ENCODE measurements at regions not wholly inside any gene's neighbourhood (a gene's known extent, or its start where the extent isn't known, plus 50 kb on each side); places are given as distances from the start of the nearest gene placed in this dataset.

- H3K27me3 ChIP-seq (replicated peaks in 1 of 2; ENCODE audit: control insufficient read depth in 2 of 2, insufficient read depth in 2 of 2, low read length in 1 of 2), result no peaks in the 10 kb centered on the region
- FAIRE-seq (no peak), DNase-seq (ENCODE audit: low read depth, low spot score) (no peak), ATAC-seq (no peak)
- in situ Hi-C loops (cut with MboI) (no loop called here), intact Hi-C loops (cut with micrococcal nuclease; ENCODE audit: unreplicated experiment) (no loop called here)
- ChIA-PET POLR2A (no interaction called here), RAD21 (ENCODE audit: unreplicated experiment) (no interaction called here), SMC1A (ENCODE audit: uncharacterized antibody, unreplicated experiment) (interaction anchor here (0.7 to 1.5 kb wide), 3 partner anchors 9 to 85 kb away, joined by 3 to 5 read pairs (median 3); no protein-coding TSS in a partner anchor), CTCF (no interaction called here)
- no TSS peak for BruUV-seq (replicated peaks)
- no peak overlapping the region for H3K4me2 ChIP-seq (ENCODE audit: control insufficient read depth, insufficient read depth)
- no peaks in the 10 kb centered on the region for H4K20me1 ChIP-seq (ENCODE audit: control insufficient read depth, insufficient read depth)
- H3K4me3 ChIP-seq, result no peak overlapping the region
- H3K36me3 ChIP-seq (ENCODE audit: control insufficient read depth in 2 of 2, insufficient read depth in 2 of 2, low read length in 1 of 2), result no peaks in the 10 kb centered on the region
- H3K9me3 ChIP-seq (replicated peaks; ENCODE audit: control insufficient read depth, insufficient read depth, low read length), result no peaks in the 10 kb centered on the region
- no peaks in the 10 kb centered on the region for H3K79me2 ChIP-seq (ENCODE audit: control insufficient read depth, insufficient read depth, low read length)
- no peaks in the 10 kb centered on the region for H3K4me1 ChIP-seq (ENCODE audit: control insufficient read depth, insufficient read depth, low read length)
- H3K9ac ChIP-seq (ENCODE audit: control insufficient read depth, insufficient read depth, low read length), result no peak overlapping the region
- WGBS (ENCODE audit: insufficient coverage, insufficient replicate concordance, low lambda C conversion rate, missing lambda C conversion rate), result 0% methylated on average over 1 of the region's 1 CpG
- no peak for TF ChIP-seq ZBTB40 (IDR thresholded peaks at IDR 0.05; ENCODE audit: borderline replicate concordance)
- no peak for TF ChIP-seq HDGF (IDR thresholded peaks at IDR 0.05)
- no peak for TF ChIP-seq SREBF2 (IDR thresholded peaks at IDR 0.05; ENCODE audit: low read length)
- no peak for TF ChIP-seq PAX8 (IDR thresholded peaks at IDR 0.05)
- no peak for TF ChIP-seq CHD4 (IDR thresholded peaks at IDR 0.05)
- H2AFZ ChIP-seq (ENCODE audit: control insufficient read depth, low read depth, low read length), result no peak overlapping the region
- no peak overlapping the region for H3K27ac ChIP-seq (ENCODE audit: control insufficient read depth, insufficient read depth)
These were observed 483.6 kb upstream of the RGS18 start for GRCh38 chr1:191674626-191675179.

Data from GM12878 (cell line).